H9 (cell line): ENCODE measurements at regions not wholly inside any gene's neighbourhood (a gene's known extent, or its start where the extent isn't known, plus 50 kb on each side); places are given as distances from the start of the nearest gene placed in this dataset.

Experiments used
- DNase-seq: peaks from one replicate; pipeline ENCODE4 v3.0.0-alpha.2; 2017
- H2AFZ ChIP-seq: one replicate; pipeline ENCODE4 v1.6.1; 2013; ENCODE audit warnings: mild to moderate bottlenecking, low read length, control low read depth, moderate library complexity
- H2AK5ac ChIP-seq: 2 replicates; pipeline ENCODE4 v1.6.1; 2013; ENCODE audit warnings: low read length, control low read depth, mixed read lengths; ENCODE audit not compliant: insufficient read length
- H2BK120ac ChIP-seq: one replicate; pipeline ENCODE4 v1.6.1; 2013; ENCODE audit warnings: low read depth, mild to moderate bottlenecking, low read length, control low read depth, inconsistent platforms; ENCODE audit not compliant: poor library complexity, severe bottlenecking
- H2BK12ac ChIP-seq: 2 replicates; pipeline ENCODE4 v1.6.1; 2013; ENCODE audit warnings: low read length, control low read depth, mixed read lengths, low read depth; ENCODE audit not compliant: insufficient read length
- H2BK15ac ChIP-seq: 2 replicates; pipeline ENCODE4 v1.6.1; 2013; ENCODE audit warnings: low read depth, low read length, control low read depth
- H2BK20ac ChIP-seq: one replicate; pipeline ENCODE4 v1.6.1; 2013; ENCODE audit warnings: low read depth, mild to moderate bottlenecking, low read length, control low read depth, inconsistent platforms; ENCODE audit not compliant: poor library complexity, severe bottlenecking
- H2BK5ac ChIP-seq: 2 replicates; pipeline ENCODE4 v1.6.1; 2013; ENCODE audit warnings: low read length, control low read depth, mixed read lengths; ENCODE audit not compliant: insufficient read length
- H3K14ac ChIP-seq: 2 replicates; pipeline ENCODE4 v1.6.1; 2013; ENCODE audit warnings: low read length, control low read depth; ENCODE audit not compliant: insufficient read depth
- H3K18ac ChIP-seq: 2 replicates; pipeline ENCODE4 v1.6.1; 2013; ENCODE audit warnings: low read depth, mild to moderate bottlenecking, mixed read lengths, low read length, control low read depth; ENCODE audit not compliant: insufficient read length
- H3K23ac ChIP-seq: 2 replicates; pipeline ENCODE4 v1.6.1; 2013; ENCODE audit warnings: low read length, control low read depth, mixed read lengths, low read depth; ENCODE audit not compliant: insufficient read length
- H3K23me2 ChIP-seq: 2 replicates; pipeline ENCODE4 v1.6.1; 2013; ENCODE audit warnings: low read depth, mild to moderate bottlenecking, mixed read lengths, low read length, control low read depth; ENCODE audit not compliant: insufficient read length, poor library complexity, severe bottlenecking
- H3K27ac ChIP-seq: 2 replicates; pipeline ENCODE4 v1.5.1; 2013; ENCODE audit warnings: low read length, control low read depth, mixed read lengths, low read depth; ENCODE audit not compliant: insufficient read length
- H3K27me3 ChIP-seq: 2 replicates; pipeline ENCODE4 v1.6.1; 2013; ENCODE audit warnings: low read length, control low read depth, inconsistent platforms; ENCODE audit not compliant: insufficient read depth
- H3K4ac ChIP-seq: 2 replicates; pipeline ENCODE4 v1.6.1; 2013; ENCODE audit warnings: low read depth, mild to moderate bottlenecking, control low read depth, inconsistent platforms, low read length, moderate library complexity
- H3K4me1 ChIP-seq: 2 replicates; pipeline ENCODE4 v1.6.1; 2013; ENCODE audit warnings: low read length, control low read depth, inconsistent platforms; ENCODE audit not compliant: insufficient read depth
- H3K4me2 ChIP-seq: 2 replicates; pipeline ENCODE4 v1.6.1; 2013; ENCODE audit warnings: low read length, control low read depth, mixed read lengths; ENCODE audit not compliant: insufficient read length, insufficient read depth
- H3K56ac ChIP-seq: 2 replicates; pipeline ENCODE4 v1.6.1; 2013; ENCODE audit warnings: low read depth, mild to moderate bottlenecking, mixed read lengths, low read length, control low read depth; ENCODE audit not compliant: insufficient read length
- H3K79me1 ChIP-seq: 2 replicates; pipeline ENCODE4 v1.6.1; 2013; ENCODE audit warnings: low read depth, mild to moderate bottlenecking, moderate library complexity, low read length, control low read depth, inconsistent platforms; ENCODE audit not compliant: insufficient read depth, poor library complexity, severe bottlenecking
- H3K79me2 ChIP-seq: 2 replicates; pipeline ENCODE4 v1.6.1; 2013; ENCODE audit warnings: low read length, control low read depth, inconsistent platforms; ENCODE audit not compliant: insufficient read depth
- H3K9ac ChIP-seq: 2 replicates; pipeline ENCODE4 v1.6.1; 2013; ENCODE audit warnings: low read length, control low read depth, mixed read lengths; ENCODE audit not compliant: insufficient read length; ENCODE audit errors: extremely low read depth
- H3K9me3 ChIP-seq: one replicate; pipeline ENCODE4 v1.6.1; 2013; ENCODE audit warnings: low read depth, low read length, inconsistent platforms; ENCODE audit not compliant: control insufficient read depth
- H3T11ph ChIP-seq: one replicate; pipeline ENCODE4 v1.6.1; 2013; ENCODE audit warnings: mild to moderate bottlenecking, low read length, control low read depth, inconsistent platforms
- H4K20me1 ChIP-seq: one replicate; pipeline ENCODE4 v1.6.1; 2013; ENCODE audit not compliant: control insufficient read depth, insufficient read length, insufficient read depth
- H4K5ac ChIP-seq: 2 replicates; pipeline ENCODE4 v1.6.1; 2013; ENCODE audit warnings: low read depth, mild to moderate bottlenecking, mixed read lengths, low read length, control low read depth; ENCODE audit not compliant: insufficient read length
- H4K8ac ChIP-seq: replicated peaks from 2 replicates; pipeline ENCODE4 v1.6.1; 2013; ENCODE audit warnings: low read length, control low read depth, mixed read lengths, low read depth; ENCODE audit not compliant: insufficient read length
- H4K91ac ChIP-seq: 2 replicates; pipeline ENCODE4 v1.6.1; 2013; ENCODE audit warnings: low read depth, mild to moderate bottlenecking, moderate library complexity, mixed read lengths, low read length, control low read depth; ENCODE audit not compliant: insufficient read length
- H3K27ac Mint-ChIP-seq, 3 experiments: 2 replicates in 2 of 3; 3 replicates in 1 of 3; pipeline ENCODE4 v1.8.0; 2020 to 2021; ENCODE audit warnings: mixed read lengths in 3 of 3, mild to moderate bottlenecking in 1 of 3, moderate library complexity in 1 of 3
- H3K27me3 Mint-ChIP-seq: 2 replicates; pipeline ENCODE4 v1.8.0; 2021; ENCODE audit warnings: low read depth, mild to moderate bottlenecking, moderate library complexity, mixed read lengths
- H3K36me3 Mint-ChIP-seq, 3 experiments: 2 replicates in 2 of 3; 3 replicates in 1 of 3; pipeline ENCODE4 v1.8.0; 2020 to 2021; ENCODE audit warnings: low read depth in 3 of 3, mixed read lengths in 3 of 3; ENCODE audit not compliant: insufficient read depth in 1 of 3
- H3K4me1 Mint-ChIP-seq, 2 experiments: 2 replicates each; pipeline ENCODE4 v1.8.0; 2020; ENCODE audit warnings: mixed read lengths in 2 of 2
- H3K4me3 Mint-ChIP-seq, 2 experiments: 2 replicates in 1 of 2; 3 replicates in 1 of 2; pipeline ENCODE4 v1.8.0; 2020 to 2021; ENCODE audit warnings: mild to moderate bottlenecking in 2 of 2, mixed read lengths in 2 of 2, moderate library complexity in 1 of 2
- H3K9me3 Mint-ChIP-seq, 2 experiments: 2 replicates in 1 of 2; 3 replicates in 1 of 2; pipeline ENCODE4 v1.8.0; 2020; ENCODE audit warnings: mild to moderate bottlenecking in 2 of 2, mixed read lengths in 2 of 2, moderate library complexity in 1 of 2
- CTCF ChIP-seq: fragments of 200-600 bp; sonication (generic); conservative IDR thresholded peaks from 3 replicates; pipeline ENCODE4 v1.8.0; 2021; ENCODE audit warnings: antibody characterized with exemption, mild to moderate bottlenecking
- WGBS: extraction: QIAGEN DNeasy Blood & Tissue Kit; methylation state at CpG from one replicate; pipeline ENCODE4 v1.1.7; 2013; ENCODE audit warnings: missing lambda C conversion rate, low lambda C conversion rate, mixed read lengths; ENCODE audit not compliant: insufficient read length; ENCODE audit errors: extremely low coverage; 5-methylcytosine and 5-hydroxymethylcytosine counted together

DNA sequence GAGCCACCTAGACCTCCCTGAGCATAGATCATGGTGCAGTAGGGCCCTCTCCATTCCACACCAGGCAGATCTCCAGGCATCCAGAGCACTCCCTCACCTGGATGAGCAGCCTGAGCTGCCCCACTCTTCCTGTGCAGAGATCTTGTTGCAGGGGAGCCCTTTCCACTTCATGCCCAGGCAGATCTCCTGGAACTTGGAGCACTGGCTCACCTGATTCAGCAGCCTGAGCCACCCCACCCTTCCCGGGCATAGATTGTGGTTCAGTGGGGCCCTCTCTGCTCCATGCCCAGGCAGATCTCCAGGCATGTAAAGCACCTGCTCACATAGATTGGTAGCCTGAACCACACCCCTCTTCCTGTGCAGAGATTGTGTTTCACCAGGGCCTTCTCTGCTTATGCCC, 78.0 kb downstream of the SEC16B start:
- H3K14ac ChIP-seq = no peak overlapping the region
- Mint-ChIP-seq H3K9me3 (peaks cover 17 to 26% of the 10 kb centered on the region in 2 experiments), H3K4me3 (no peak overlapping the region), H3K27me3 (no peaks in the 10 kb centered on the region; the same call in 1 of the 2 replicates), H3K4me1 (no peaks in the 10 kb centered on the region), H3K27ac (no peak overlapping the region), H3K36me3 (peaks cover 4 to 7% (median 6%) of the 10 kb centered on the region in 3 experiments; a peak in 2 of 7 replicates)
- H3K23me2 ChIP-seq = no peaks in the 10 kb centered on the region
- no CpG with 5 or more reads among the region's 1 CpG for WGBS
- no peak overlapping the region for H3K4me2 ChIP-seq
- H3K27ac ChIP-seq = no peak overlapping the region
- H3K56ac ChIP-seq = no peak overlapping the region
- H3K27me3 ChIP-seq = no peaks in the 10 kb centered on the region
- no peak overlapping the region for H3K18ac ChIP-seq
- no peak overlapping the region for H3K4ac ChIP-seq
- no peak overlapping the region for H3K9ac ChIP-seq
- H2BK12ac ChIP-seq = no peak overlapping the region
- no peak for DNase-seq
- H3K79me1 ChIP-seq = no peaks in the 10 kb centered on the region
- H3K23ac ChIP-seq = no peak overlapping the region
- H2AFZ ChIP-seq = no peak overlapping the region
- H2BK15ac ChIP-seq = no peak overlapping the region
- H3K4me1 ChIP-seq = no peaks in the 10 kb centered on the region
- H2BK5ac ChIP-seq = no peak overlapping the region
- no peak overlapping the region for H3T11ph ChIP-seq
- no peak overlapping the region for H2BK120ac ChIP-seq
- H3K79me2 ChIP-seq = no peaks in the 10 kb centered on the region
- no peak overlapping the region for H4K8ac ChIP-seq
- no peaks in the 10 kb centered on the region for H4K20me1 ChIP-seq
- no peak overlapping the region for H2AK5ac ChIP-seq
- no peak overlapping the region for H4K91ac ChIP-seq
- peaks cover 12% of the 10 kb centered on the region for H3K9me3 ChIP-seq
- TF ChIP-seq CTCF = no peak
- H4K5ac ChIP-seq = no peak overlapping the region
- H2BK20ac ChIP-seq = no peak overlapping the region
